Naive thymus-derived CD4-positive, alpha-beta T cell (primary cell): ENCODE measurements at regions not wholly inside any gene's neighbourhood (a gene's known extent, or its start where the extent isn't known, plus 50 kb on each side); places are given as distances from the start of the nearest gene placed in this dataset.
"Not testable (repeated sequence)": the region's sequence is repeated elsewhere in the genome, so short reads cannot be mapped to it uniquely, and the experiment has no call there.

Experiments
- ATAC-seq: fragments of 150-1000 bp; cut with Tn5 transposase; 2 replicates; pipeline ENCODE4 v1.10.0; 2021; ENCODE audit warnings: mild to moderate bottlenecking, moderate library complexity
- CTCF ChIA-PET: fragments of 350-600 bp; sonication (Branson Sonifier 250); formaldehyde crosslinking; loops from one replicate; lab custom pipeline; 2021; ENCODE audit warnings: antibody characterized with exemption; lab: Charles Lee
- POLR2A ChIA-PET: fragments of 350-600 bp; sonication (Branson Sonifier 250); formaldehyde crosslinking; loops from one replicate; lab custom pipeline; 2021; ENCODE audit warnings: antibody characterized with exemption, inconsistent platforms; lab: Charles Lee
- DNase-seq, 9 donors: peaks; one replicate each; pipeline versions ENCODE4 v3.0.0 to v3.0.0-alpha.2; 2020 to 2022; ENCODE audit warnings: mixed read lengths in 1 of 9
- H3K27ac ChIP-seq: one replicate; pipeline ENCODE4 v1.7.0; 2013; ENCODE audit warnings: mild to moderate bottlenecking, low read depth, low read length, moderate library complexity
- H3K27me3 ChIP-seq, 2 donors: one replicate each; pipeline ENCODE4 v1.7.0; 2013; ENCODE audit warnings: low read length in 2 of 2, mild to moderate bottlenecking in 2 of 2, moderate library complexity in 2 of 2; ENCODE audit not compliant: control insufficient read depth in 2 of 2, insufficient read depth in 2 of 2
- H3K36me3 ChIP-seq, 3 experiments: 1 replicate in 2 of 3; 2 replicates in 1 of 3; pipeline ENCODE4 v1.7.0; 2013; ENCODE audit warnings: low read length in 3 of 3, mild to moderate bottlenecking in 3 of 3, moderate library complexity in 1 of 3; ENCODE audit not compliant: insufficient read depth in 3 of 3, control insufficient read depth in 2 of 3
- H3K4me1 ChIP-seq, 2 donors: one replicate each; pipeline ENCODE4 v1.7.0; 2013; ENCODE audit warnings: low read length in 2 of 2, mild to moderate bottlenecking in 2 of 2, moderate library complexity in 1 of 2; ENCODE audit not compliant: control insufficient read depth in 2 of 2, insufficient read depth in 2 of 2
- H3K4me3 ChIP-seq: 2 replicates; pipeline ENCODE4 v1.7.0; 2013; ENCODE audit warnings: mild to moderate bottlenecking, low read length
- H3K9me3 ChIP-seq, 3 experiments: 1 replicate in 2 of 3; 2 replicates in 1 of 3; pipeline ENCODE4 v1.7.0; 2013; ENCODE audit warnings: low read length in 3 of 3; ENCODE audit not compliant: control insufficient read depth in 2 of 3
- H3K27ac Mint-ChIP-seq, 9 donors: one replicate each; pipeline ENCODE4 v1.8.0; 2020 to 2022; ENCODE audit warnings: mixed read lengths in 9 of 9, mild to moderate bottlenecking in 8 of 9, moderate library complexity in 5 of 9, inconsistent platforms in 2 of 9
- H3K27me3 Mint-ChIP-seq, 5 donors: one replicate each; pipeline ENCODE4 v1.8.0; 2021 to 2022; ENCODE audit warnings: mixed read lengths in 5 of 5, mild to moderate bottlenecking in 1 of 5
- H3K36me3 Mint-ChIP-seq, 5 donors: one replicate each; pipeline ENCODE4 v1.8.0; 2020 to 2022; ENCODE audit warnings: mixed read lengths in 5 of 5, mild to moderate bottlenecking in 3 of 5, inconsistent platforms in 1 of 5
- H3K4me1 Mint-ChIP-seq, 7 donors: one replicate each; pipeline ENCODE4 v1.8.0; 2020 to 2022; ENCODE audit warnings: mixed read lengths in 7 of 7, mild to moderate bottlenecking in 3 of 7, inconsistent platforms in 1 of 7
- H3K4me3 Mint-ChIP-seq, 10 donors: one replicate each; pipeline ENCODE4 v1.8.0; 2020 to 2022; ENCODE audit warnings: mild to moderate bottlenecking in 10 of 10, mixed read lengths in 10 of 10, moderate library complexity in 6 of 10, inconsistent platforms in 2 of 10
- H3K9me3 Mint-ChIP-seq, 11 donors: one replicate each; pipeline ENCODE4 v1.8.0; 2020 to 2022; ENCODE audit warnings: mixed read lengths in 11 of 11, mild to moderate bottlenecking in 4 of 11, inconsistent platforms in 1 of 11, moderate library complexity in 1 of 11
- intact Hi-C, 2 donors: fragments of 100-400 bp; cut with micrococcal nuclease; formaldehyde crosslinking; loops; one replicate each; pipeline ENCODE4 v1.15.1; 2023

DNA sequence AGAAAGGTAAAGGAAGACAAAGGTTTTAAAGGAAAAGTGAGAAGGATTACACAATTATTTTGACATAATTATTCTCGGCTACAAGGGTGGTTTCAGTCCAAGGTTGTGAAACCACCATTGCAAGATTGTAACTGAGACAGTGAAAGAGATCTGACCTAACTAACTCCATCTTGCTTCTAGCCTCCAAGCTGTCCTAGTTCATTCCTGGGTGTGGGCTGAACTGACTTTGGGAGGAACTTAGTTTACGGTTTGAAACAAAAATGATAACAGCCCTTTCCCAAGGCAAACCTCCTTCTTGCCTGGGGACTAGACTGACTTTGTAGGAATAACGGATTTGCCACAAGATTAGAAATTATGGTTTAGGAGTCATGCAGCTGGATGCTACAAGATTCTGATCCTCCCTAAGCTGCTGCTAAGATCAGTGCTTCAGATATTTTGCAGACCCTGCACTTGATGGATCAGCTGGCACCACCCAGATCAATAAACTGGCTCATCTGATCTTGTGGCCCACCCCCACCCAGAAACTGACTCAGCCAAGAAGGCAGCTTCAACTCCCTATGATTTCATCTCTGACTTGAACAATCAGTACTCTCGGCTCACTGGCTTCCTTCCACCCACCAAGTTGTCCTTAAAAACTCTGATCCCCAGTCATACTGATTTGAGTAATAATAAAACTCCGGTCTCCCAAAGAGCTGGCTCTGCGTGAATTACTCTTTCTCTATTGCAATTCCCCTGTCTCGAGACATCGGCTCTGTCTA lies 57.7 kb upstream of the AADACL2 start:
- intact Hi-C loops = no loop called here
- CTCF ChIA-PET = no interaction called here

GRCh38 chr3:151673974-151674373 lies 59.8 kb upstream of the AADACL2 start:
- DNase-seq = no peak
- no peak overlapping the region for H3K27ac ChIP-seq
- ChIA-PET CTCF (no interaction called here), POLR2A (no interaction called here)
- Mint-ChIP-seq H3K27me3 (peaks cover 0 to 41% (median 4%) of the 10 kb centered on the region in 5 donors), H3K27ac (no peak overlapping the region), H3K4me3 (no peak overlapping the region), H3K4me1 (no peaks in the 10 kb centered on the region), H3K36me3 (no peaks in the 10 kb centered on the region), H3K9me3 (peaks cover 0 to 18% (median 4%) of the 10 kb centered on the region in 11 donors)
- no peaks in the 10 kb centered on the region for H3K27me3 ChIP-seq
- intact Hi-C loops = no loop called here
- H3K36me3 ChIP-seq = no peaks in the 10 kb centered on the region
- no peaks in the 10 kb centered on the region for H3K9me3 ChIP-seq
- no peak for ATAC-seq
- H3K4me1 ChIP-seq = no peaks in the 10 kb centered on the region
- no peak overlapping the region for H3K4me3 ChIP-seq

More for the DNA sequence above, 57.7 kb upstream of the AADACL2 start:
- no peaks in the 10 kb centered on the region for H3K9me3 ChIP-seq
- no peaks in the 10 kb centered on the region for H3K27me3 ChIP-seq
- Mint-ChIP-seq H3K4me1 (no peaks in the 10 kb centered on the region), H3K9me3 (peaks cover 0 to 11% (median 4%) of the 10 kb centered on the region in 11 donors), H3K27ac (no peak overlapping the region), H3K27me3 (peaks cover 0 to 37% (median 11%) of the 10 kb centered on the region in 5 donors), H3K36me3 (no peaks in the 10 kb centered on the region), H3K4me3 (no peak overlapping the region)
- POLR2A ChIA-PET = no interaction called here
- no peak for ATAC-seq
- no peak for DNase-seq
- H3K4me3 ChIP-seq = no peak overlapping the region
- no peak overlapping the region for H3K27ac ChIP-seq
- H3K36me3 ChIP-seq = no peaks in the 10 kb centered on the region
- no peaks in the 10 kb centered on the region for H3K4me1 ChIP-seq

- H3K4me1 ChIP-seq, H3K4me3 ChIP-seq, H3K4me3 Mint-ChIP-seq, POLR2A ChIA-PET, intact Hi-C loops, H3K27ac Mint-ChIP-seq, H3K4me1 Mint-ChIP-seq, CTCF ChIA-PET, H3K9me3 ChIP-seq, DNase-seq, H3K36me3 ChIP-seq, H3K27me3 ChIP-seq, H3K27ac ChIP-seq, H3K36me3 Mint-ChIP-seq, ATAC-seq: not testable (repeated sequence)
- Mint-ChIP-seq H3K9me3 (peaks cover 0 to 17% (median 4%) of the 10 kb centered on the region in 11 donors), H3K27me3 (peaks cover 0 to 18% (median 6%) of the 10 kb centered on the region in 5 donors)
Observed at GRCh38 chr3:151667762-151668161, 66.0 kb upstream of the AADACL2 start.

- ATAC-seq = no peak
- Histone ChIP-seq H3K4me1 (no peaks in the 10 kb centered on the region), H3K27ac (no peak overlapping the region), H3K27me3 (no peaks in the 10 kb centered on the region), H3K9me3 (no peaks in the 10 kb centered on the region), H3K4me3 (no peak overlapping the region), H3K36me3 (no peaks in the 10 kb centered on the region)
- DNase-seq = no peak
- H3K9me3 Mint-ChIP-seq = peaks cover 0 to 1% (median 0%) of the 10 kb centered on the region in 11 donors
- intact Hi-C loops = no loop called here
- ChIA-PET POLR2A (no interaction called here), CTCF (no interaction called here)
- H3K27me3 Mint-ChIP-seq = peaks cover 0 to 7% (median 5%) of the 10 kb centered on the region in 5 donors
- H3K4me3 Mint-ChIP-seq = no peak overlapping the region
- H3K27ac Mint-ChIP-seq = no peak overlapping the region
- peaks cover 0 to 3% (median 0%) of the 10 kb centered on the region in 7 donors for H3K4me1 Mint-ChIP-seq
- no peaks in the 10 kb centered on the region for H3K36me3 Mint-ChIP-seq
Observed at GRCh38 chr3:151660885-151661284, 72.8 kb upstream of the AADACL2 start.

DNA sequence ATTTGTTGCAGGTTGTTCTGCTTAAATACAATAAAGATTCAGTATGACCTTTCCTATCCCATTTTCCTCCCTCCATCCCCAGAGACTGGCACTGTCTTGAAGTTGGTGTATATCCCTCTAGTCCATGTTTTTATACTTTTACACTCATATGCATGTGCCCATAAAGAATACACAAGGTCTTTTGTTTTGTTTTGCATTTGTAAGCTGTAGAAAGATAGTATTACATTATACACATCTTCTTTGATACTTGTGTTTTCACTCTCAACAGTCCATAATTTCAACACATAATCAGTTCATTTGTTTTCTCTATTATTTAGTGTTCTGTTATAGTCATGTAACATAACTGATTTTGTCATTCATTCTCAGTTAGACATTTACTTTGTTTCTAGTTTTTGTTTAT lies 88.7 kb upstream of the AADACL2 start:
- Histone ChIP-seq H3K4me1 (no peaks in the 10 kb centered on the region), H3K4me3 (no peak overlapping the region), H3K27ac (no peak overlapping the region), H3K36me3 (no peaks in the 10 kb centered on the region), H3K27me3 (no peaks in the 10 kb centered on the region), H3K9me3 (no peaks in the 10 kb centered on the region)
- no peak overlapping the region for H3K27ac Mint-ChIP-seq
- ATAC-seq (no peak), DNase-seq (no peak)
- no peaks in the 10 kb centered on the region for H3K36me3 Mint-ChIP-seq
- H3K27me3 Mint-ChIP-seq = peaks cover 4 to 24% (median 7%) of the 10 kb centered on the region in 5 donors
- ChIA-PET POLR2A (no interaction called here), CTCF (no interaction called here)
- no peak overlapping the region for H3K4me3 Mint-ChIP-seq
- peaks cover 0 to 5% (median 0%) of the 10 kb centered on the region in 11 donors for H3K9me3 Mint-ChIP-seq
- no peaks in the 10 kb centered on the region for H3K4me1 Mint-ChIP-seq
- intact Hi-C loops = no loop called here

- ATAC-seq = no peak
- no peak for DNase-seq
- peaks cover 0 to 24% (median 5%) of the 10 kb centered on the region in 5 donors for H3K27me3 Mint-ChIP-seq
- no peak overlapping the region for H3K4me3 Mint-ChIP-seq
- H3K27ac Mint-ChIP-seq = no peak overlapping the region
- CTCF ChIA-PET = no interaction called here
- H3K9me3 Mint-ChIP-seq = peaks cover 0 to 5% (median 0%) of the 10 kb centered on the region in 11 donors
- Histone ChIP-seq H3K4me3 (no peak overlapping the region), H3K9me3 (no peaks in the 10 kb centered on the region), H3K27me3 (no peaks in the 10 kb centered on the region), H3K27ac (no peak overlapping the region), H3K4me1 (no peaks in the 10 kb centered on the region), H3K36me3 (no peaks in the 10 kb centered on the region)
- intact Hi-C loops = no loop called here
- H3K36me3 Mint-ChIP-seq = no peaks in the 10 kb centered on the region
- H3K4me1 Mint-ChIP-seq = no peaks in the 10 kb centered on the region
- POLR2A ChIA-PET = no interaction called here
Observed at GRCh38 chr3:151644020-151644620, 89.6 kb upstream of the AADACL2 start.

DNA sequence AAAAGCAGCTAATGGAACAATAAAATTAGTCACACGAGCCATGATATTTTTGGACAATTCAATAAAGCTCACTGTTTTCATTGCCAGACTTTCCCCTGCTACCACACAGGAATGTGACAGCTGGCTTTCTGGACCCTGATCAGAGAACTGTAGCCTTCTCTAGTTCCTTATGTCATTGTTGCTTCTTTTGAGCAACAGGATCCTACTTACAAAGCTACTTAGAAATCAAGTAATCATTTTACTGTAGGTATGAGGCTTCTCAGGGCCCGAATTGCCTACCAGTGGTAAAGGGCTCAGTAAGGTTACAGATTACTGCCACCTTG lies 94.3 kb upstream of the AADACL2 start:
- peaks cover 0 to 13% (median 5%) of the 10 kb centered on the region in 5 donors for H3K27me3 Mint-ChIP-seq
- intact Hi-C loops = no loop called here
- H3K9me3 Mint-ChIP-seq = peaks cover 0 to 5% (median 0%) of the 10 kb centered on the region in 11 donors
- POLR2A ChIA-PET = no interaction called here
- no peak overlapping the region for H3K27ac Mint-ChIP-seq
- no peaks in the 10 kb centered on the region for H3K36me3 Mint-ChIP-seq
- no peaks in the 10 kb centered on the region for H3K9me3 ChIP-seq
- no peak for DNase-seq
- H3K4me1 ChIP-seq = no peaks in the 10 kb centered on the region
- CTCF ChIA-PET = no interaction called here
- H3K27me3 ChIP-seq = no peaks in the 10 kb centered on the region
- H3K4me3 Mint-ChIP-seq = no peak overlapping the region
- no peak for ATAC-seq
- H3K36me3 ChIP-seq = no peaks in the 10 kb centered on the region
- H3K4me3 ChIP-seq = no peak overlapping the region
- H3K27ac ChIP-seq = no peak overlapping the region
- H3K4me1 Mint-ChIP-seq = no peaks in the 10 kb centered on the region
